K562 (cell line): ENCODE measurements at regions not wholly inside any gene's neighbourhood (a gene's known extent, or its start where the extent isn't known, plus 50 kb on each side); places are given as distances from the start of the nearest gene placed in this dataset.

Source experiments
- CHD2 ChIP-seq: IDR thresholded peaks from 2 replicates; pipeline ENCODE4 v1.6.1; 2011; ENCODE audit warnings: low read depth, low read length
- CHD4 ChIP-seq: fragments of 200-600 bp; sonication (generic); IDR thresholded peaks from 3 replicates; pipeline ENCODE4 v1.6.1; 2012; ENCODE audit warnings: low read depth, mild to moderate bottlenecking, mixed read lengths, low read length, inconsistent platforms; ENCODE audit not compliant: insufficient read depth, insufficient replicate concordance, poor library complexity, severe bottlenecking
- CREB1 ChIP-seq, 2 experiments: sonication (generic) in 1 of 2; formaldehyde crosslinking in 1 of 2; IDR thresholded peaks; 2 replicates each; pipeline versions ENCODE4 v1.6.1 to v1.8.0; 2012 to 2022; ENCODE audit warnings: inconsistent platforms in 1 of 2, mild to moderate bottlenecking in 1 of 2, missing genetic modification reagents in 1 of 2, moderate library complexity in 1 of 2
- KDM1A ChIP-seq, 2 experiments: fragments of 450-650 bp; IDR thresholded peaks; 2 replicates each; pipeline ENCODE4 v1.6.1; 2016; ENCODE audit warnings: mild to moderate bottlenecking in 2 of 2
- MAFK ChIP-seq: IDR thresholded peaks from 2 replicates; pipeline ENCODE4 v1.6.1; 2011; ENCODE audit warnings: low read length, improper control_type of control experiment
- NBN ChIP-seq: fragments of 450-650 bp; IDR thresholded peaks from 2 replicates; pipeline ENCODE4 v1.6.1; 2016; ENCODE audit warnings: low read depth, mild to moderate bottlenecking
- POLR2A ChIP-seq: fragments of 450-650 bp; conservative IDR thresholded peaks from 2 replicates; pipeline ENCODE4 v1.6.1; 2016
- PRDM10 ChIP-seq: fragments of 450-650 bp; IDR thresholded peaks from 2 replicates; pipeline ENCODE4 v1.6.1; 2018; ENCODE audit not compliant: partially characterized antibody
- ZNF3 ChIP-seq: fragments of 250-450 bp; sonication (Bioruptor Pico); IDR thresholded peaks from 2 replicates; pipeline ENCODE4 v1.5.0; 2021; ENCODE audit warnings: mild to moderate bottlenecking, moderate library complexity
- TF ChIP-seq, protein P1 (sequence below): fragments of 450-650 bp; IDR thresholded peaks from 2 replicates; pipeline ENCODE4 v1.6.1; 2017; ENCODE audit warnings: antibody characterized with exemption, mild to moderate bottlenecking
- TF ChIP-seq, protein P2 (sequence below), 3 experiments: IDR thresholded peaks in 2 of 3; conservative IDR thresholded peaks in 1 of 3; 2 replicates each; pipeline ENCODE4 v1.5.1; 2011 to 2012; ENCODE audit warnings: low read length in 3 of 3, mild to moderate bottlenecking in 3 of 3, control low read depth in 2 of 3, improper control_type of control experiment in 1 of 3, inconsistent platforms in 1 of 3, low read depth in 1 of 3, mixed read lengths in 1 of 3, moderate library complexity in 1 of 3; ENCODE audit not compliant: insufficient read depth in 2 of 3

- TF ChIP-seq ZNF3 (CRISPR knock-in tag) (no peak), PRDM10 (no peak), CHD2 (no peak), POLR2A (no peak), NBN (no peak), CREB1 (IDR thresholded peaks at IDR 0.05) (no peak), CREB1 (CRISPR knock-in tag; IDR thresholded peaks at IDR 0.05) (no peak), MAFK (no peak), CHD4 (no peak), KDM1A (IDR thresholded peaks at IDR 0.05) (no peak)
- TF ChIP-seq, protein P1, sequence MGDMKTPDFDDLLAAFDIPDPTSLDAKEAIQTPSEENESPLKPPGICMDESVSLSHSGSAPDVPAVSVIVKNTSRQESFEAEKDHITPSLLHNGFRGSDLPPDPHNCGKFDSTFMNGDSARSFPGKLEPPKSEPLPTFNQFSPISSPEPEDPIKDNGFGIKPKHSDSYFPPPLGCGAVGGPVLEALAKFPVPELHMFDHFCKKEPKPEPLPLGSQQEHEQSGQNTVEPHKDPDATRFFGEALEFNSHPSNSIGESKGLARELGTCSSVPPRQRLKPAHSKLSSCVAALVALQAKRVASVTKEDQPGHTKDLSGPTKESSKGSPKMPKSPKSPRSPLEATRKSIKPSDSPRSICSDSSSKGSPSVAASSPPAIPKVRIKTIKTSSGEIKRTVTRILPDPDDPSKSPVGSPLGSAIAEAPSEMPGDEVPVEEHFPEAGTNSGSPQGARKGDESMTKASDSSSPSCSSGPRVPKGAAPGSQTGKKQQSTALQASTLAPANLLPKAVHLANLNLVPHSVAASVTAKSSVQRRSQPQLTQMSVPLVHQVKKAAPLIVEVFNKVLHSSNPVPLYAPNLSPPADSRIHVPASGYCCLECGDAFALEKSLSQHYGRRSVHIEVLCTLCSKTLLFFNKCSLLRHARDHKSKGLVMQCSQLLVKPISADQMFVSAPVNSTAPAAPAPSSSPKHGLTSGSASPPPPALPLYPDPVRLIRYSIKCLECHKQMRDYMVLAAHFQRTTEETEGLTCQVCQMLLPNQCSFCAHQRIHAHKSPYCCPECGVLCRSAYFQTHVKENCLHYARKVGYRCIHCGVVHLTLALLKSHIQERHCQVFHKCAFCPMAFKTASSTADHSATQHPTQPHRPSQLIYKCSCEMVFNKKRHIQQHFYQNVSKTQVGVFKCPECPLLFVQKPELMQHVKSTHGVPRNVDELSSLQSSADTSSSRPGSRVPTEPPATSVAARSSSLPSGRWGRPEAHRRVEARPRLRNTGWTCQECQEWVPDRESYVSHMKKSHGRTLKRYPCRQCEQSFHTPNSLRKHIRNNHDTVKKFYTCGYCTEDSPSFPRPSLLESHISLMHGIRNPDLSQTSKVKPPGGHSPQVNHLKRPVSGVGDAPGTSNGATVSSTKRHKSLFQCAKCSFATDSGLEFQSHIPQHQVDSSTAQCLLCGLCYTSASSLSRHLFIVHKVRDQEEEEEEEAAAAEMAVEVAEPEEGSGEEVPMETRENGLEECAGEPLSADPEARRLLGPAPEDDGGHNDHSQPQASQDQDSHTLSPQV: no peak
- TF ChIP-seq, protein P2, sequence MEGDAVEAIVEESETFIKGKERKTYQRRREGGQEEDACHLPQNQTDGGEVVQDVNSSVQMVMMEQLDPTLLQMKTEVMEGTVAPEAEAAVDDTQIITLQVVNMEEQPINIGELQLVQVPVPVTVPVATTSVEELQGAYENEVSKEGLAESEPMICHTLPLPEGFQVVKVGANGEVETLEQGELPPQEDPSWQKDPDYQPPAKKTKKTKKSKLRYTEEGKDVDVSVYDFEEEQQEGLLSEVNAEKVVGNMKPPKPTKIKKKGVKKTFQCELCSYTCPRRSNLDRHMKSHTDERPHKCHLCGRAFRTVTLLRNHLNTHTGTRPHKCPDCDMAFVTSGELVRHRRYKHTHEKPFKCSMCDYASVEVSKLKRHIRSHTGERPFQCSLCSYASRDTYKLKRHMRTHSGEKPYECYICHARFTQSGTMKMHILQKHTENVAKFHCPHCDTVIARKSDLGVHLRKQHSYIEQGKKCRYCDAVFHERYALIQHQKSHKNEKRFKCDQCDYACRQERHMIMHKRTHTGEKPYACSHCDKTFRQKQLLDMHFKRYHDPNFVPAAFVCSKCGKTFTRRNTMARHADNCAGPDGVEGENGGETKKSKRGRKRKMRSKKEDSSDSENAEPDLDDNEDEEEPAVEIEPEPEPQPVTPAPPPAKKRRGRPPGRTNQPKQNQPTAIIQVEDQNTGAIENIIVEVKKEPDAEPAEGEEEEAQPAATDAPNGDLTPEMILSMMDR (IDR thresholded peaks at IDR 0.05 in 2 of 3, conservative IDR thresholded peaks at IDR 0.05 in 1 of 3; ENCODE audit: insufficient read depth in 2 of 3, low read depth in 1 of 3, low read length in 3 of 3): no peak
Measured at GRCh38 chr11:23973244-23973643, 523.6 kb upstream of the LUZP2 start.
